ENCODE measurements at regions not wholly inside any gene's neighbourhood (a gene's known extent, or its start where the extent isn't known, plus 50 kb on each side); places are given as distances from the start of the nearest gene placed in this dataset.
"Not testable (repeated sequence)": the region's sequence is repeated elsewhere in the genome, so short reads cannot be mapped to it uniquely, and the experiment has no call there.

DNA sequence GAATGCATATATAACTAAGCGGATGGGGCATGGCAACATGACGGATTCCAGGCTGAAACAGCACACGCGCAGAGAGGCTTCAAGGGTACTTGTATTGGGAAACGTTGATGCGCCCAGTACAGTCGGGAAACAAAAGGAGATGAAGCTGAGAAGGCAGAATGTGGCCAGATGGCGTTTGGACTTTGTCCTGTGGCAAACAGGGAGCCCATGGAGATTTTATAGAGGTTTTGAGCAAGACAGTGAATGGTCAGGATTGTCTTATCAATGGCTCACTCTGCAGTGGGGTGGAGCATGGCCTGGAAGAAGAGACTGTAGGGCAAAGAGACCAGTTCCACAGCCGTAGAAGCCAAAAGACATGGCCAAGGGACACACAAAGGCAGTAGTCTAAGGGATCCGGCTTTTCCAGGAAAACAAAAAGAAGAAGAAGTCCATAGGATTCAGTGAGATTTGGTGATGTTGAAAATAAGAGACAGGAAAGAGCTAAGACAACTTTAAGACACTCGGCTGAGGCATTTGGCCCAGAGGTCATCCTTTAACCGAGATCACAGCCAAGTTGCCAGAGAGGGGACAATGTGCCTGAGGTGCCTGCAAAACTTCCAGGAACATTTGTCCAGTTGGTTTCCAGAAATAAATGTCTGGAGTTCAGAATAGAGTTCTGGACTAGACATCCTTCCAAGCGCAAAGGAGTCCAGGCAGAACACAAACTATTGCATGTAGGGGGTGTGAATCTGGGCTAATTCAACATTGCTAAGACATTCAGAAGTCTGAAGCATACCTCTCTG is 123.0 kb upstream of the RREB1 start:
- intact Hi-C loops (cut with micrococcal nuclease), result no loop called here
- Mint-ChIP-seq H3K9me3 (ENCODE audit: unreplicated experiment) (no peaks in the 10 kb centered on the region), H3K36me3 (ENCODE audit: insufficient read depth, unreplicated experiment) (peaks cover 6% of the 10 kb centered on the region), H3K27ac (ENCODE audit: low read depth, unreplicated experiment) (no peak overlapping the region), H3K4me1 (ENCODE audit: insufficient read depth, unreplicated experiment) (peaks cover 9% of the 10 kb centered on the region), H3K4me3 (ENCODE audit: unreplicated experiment) (no peak overlapping the region), H3K27me3 (ENCODE audit: insufficient read depth, unreplicated experiment) (no peaks in the 10 kb centered on the region)
- no TSS peak for BruUV-seq (replicated peaks)
- CTCF ChIA-PET, result no interaction called here
- POLR2A ChIA-PET, result no interaction called here
- no peak for DNase-seq (ENCODE audit: unreplicated experiment)
- TF ChIP-seq, protein P1, sequence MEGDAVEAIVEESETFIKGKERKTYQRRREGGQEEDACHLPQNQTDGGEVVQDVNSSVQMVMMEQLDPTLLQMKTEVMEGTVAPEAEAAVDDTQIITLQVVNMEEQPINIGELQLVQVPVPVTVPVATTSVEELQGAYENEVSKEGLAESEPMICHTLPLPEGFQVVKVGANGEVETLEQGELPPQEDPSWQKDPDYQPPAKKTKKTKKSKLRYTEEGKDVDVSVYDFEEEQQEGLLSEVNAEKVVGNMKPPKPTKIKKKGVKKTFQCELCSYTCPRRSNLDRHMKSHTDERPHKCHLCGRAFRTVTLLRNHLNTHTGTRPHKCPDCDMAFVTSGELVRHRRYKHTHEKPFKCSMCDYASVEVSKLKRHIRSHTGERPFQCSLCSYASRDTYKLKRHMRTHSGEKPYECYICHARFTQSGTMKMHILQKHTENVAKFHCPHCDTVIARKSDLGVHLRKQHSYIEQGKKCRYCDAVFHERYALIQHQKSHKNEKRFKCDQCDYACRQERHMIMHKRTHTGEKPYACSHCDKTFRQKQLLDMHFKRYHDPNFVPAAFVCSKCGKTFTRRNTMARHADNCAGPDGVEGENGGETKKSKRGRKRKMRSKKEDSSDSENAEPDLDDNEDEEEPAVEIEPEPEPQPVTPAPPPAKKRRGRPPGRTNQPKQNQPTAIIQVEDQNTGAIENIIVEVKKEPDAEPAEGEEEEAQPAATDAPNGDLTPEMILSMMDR (IDR thresholded peaks at IDR 0.05; ENCODE audit: unreplicated experiment), result no peak

DNA sequence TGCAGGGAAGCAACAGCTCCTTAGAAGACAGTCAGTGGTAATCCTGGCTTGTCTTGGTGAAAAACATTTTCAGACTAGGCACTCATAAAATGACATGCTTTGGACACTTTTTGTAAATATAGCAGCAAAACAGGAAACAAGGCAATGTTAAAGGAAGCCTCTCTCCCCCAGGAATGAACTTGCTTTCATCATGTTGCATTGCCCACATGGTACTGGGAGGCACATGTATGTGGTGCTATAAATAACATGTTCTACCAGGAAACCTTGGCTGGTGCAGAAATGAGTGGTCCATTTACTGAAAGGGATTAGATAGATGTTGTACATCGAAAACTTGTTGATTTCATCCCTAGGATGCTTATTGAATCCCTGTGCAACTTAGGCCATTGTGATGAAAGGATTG is 121.4 kb upstream of the RREB1 start:
- no peak overlapping the region for H3K4me3 Mint-ChIP-seq (ENCODE audit: unreplicated experiment)
- no TSS peak for BruUV-seq (replicated peaks)
- H3K4me1 Mint-ChIP-seq (ENCODE audit: insufficient read depth, unreplicated experiment), result peaks cover 9% of the 10 kb centered on the region
- H3K9me3 Mint-ChIP-seq (ENCODE audit: unreplicated experiment), result no peaks in the 10 kb centered on the region
- peaks cover 6% of the 10 kb centered on the region for H3K36me3 Mint-ChIP-seq (ENCODE audit: insufficient read depth, unreplicated experiment)
- no peaks in the 10 kb centered on the region for H3K27me3 Mint-ChIP-seq (ENCODE audit: insufficient read depth, unreplicated experiment)
- H3K27ac Mint-ChIP-seq (ENCODE audit: low read depth, unreplicated experiment), result no peak overlapping the region
- TF ChIP-seq, protein P1 (IDR thresholded peaks at IDR 0.05; ENCODE audit: unreplicated experiment), result no peak
- POLR2A ChIA-PET, result interaction anchor here (0.8 to 0.9 kb wide), 2 partner anchors 43 to 72 kb away, joined by 3 to 4 read pairs; no protein-coding TSS in a partner anchor
- intact Hi-C loops (cut with micrococcal nuclease), result no loop called here
- CTCF ChIA-PET, result no interaction called here
- no peak for DNase-seq (ENCODE audit: unreplicated experiment)

DNA sequence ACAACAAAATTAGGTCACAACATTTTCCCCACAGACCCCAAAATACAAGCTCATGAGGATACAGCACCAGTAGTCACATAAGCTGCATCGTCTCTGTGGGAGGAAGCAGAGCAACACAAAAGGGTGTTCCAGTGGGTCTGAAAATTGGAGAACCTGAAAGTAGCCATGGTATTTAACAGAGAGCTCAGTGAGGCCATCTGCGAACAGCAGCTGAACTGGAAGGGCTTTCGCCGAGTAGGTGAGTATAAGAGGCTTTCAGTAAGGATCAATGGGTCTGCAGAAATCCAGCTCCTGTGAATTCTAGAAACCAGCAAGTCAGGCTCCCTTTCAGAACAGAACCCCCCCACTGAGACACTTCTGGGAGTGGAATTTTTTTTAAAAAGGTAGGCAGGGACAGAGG is 120.0 kb upstream of the RREB1 start:
- BruUV-seq (replicated peaks), result no TSS peak
- Mint-ChIP-seq H3K4me3 (ENCODE audit: unreplicated experiment) (no peak overlapping the region), H3K4me1 (ENCODE audit: insufficient read depth, unreplicated experiment) (no peaks in the 10 kb centered on the region), H3K27ac (ENCODE audit: low read depth, unreplicated experiment) (no peak overlapping the region), H3K27me3 (ENCODE audit: insufficient read depth, unreplicated experiment) (no peaks in the 10 kb centered on the region), H3K9me3 (ENCODE audit: unreplicated experiment) (no peaks in the 10 kb centered on the region), H3K36me3 (ENCODE audit: insufficient read depth, unreplicated experiment) (peaks cover 6% of the 10 kb centered on the region)
- no peak for DNase-seq (ENCODE audit: unreplicated experiment)
- ChIA-PET POLR2A (no interaction called here), CTCF (interaction anchor here (0.6 kb wide), 1 partner anchor 18 kb away, joined by 3 read pairs; no protein-coding TSS in a partner anchor)
- intact Hi-C loops (cut with micrococcal nuclease), result no loop called here
- TF ChIP-seq, protein P1 (IDR thresholded peaks at IDR 0.05; ENCODE audit: unreplicated experiment), result no peak

DNA sequence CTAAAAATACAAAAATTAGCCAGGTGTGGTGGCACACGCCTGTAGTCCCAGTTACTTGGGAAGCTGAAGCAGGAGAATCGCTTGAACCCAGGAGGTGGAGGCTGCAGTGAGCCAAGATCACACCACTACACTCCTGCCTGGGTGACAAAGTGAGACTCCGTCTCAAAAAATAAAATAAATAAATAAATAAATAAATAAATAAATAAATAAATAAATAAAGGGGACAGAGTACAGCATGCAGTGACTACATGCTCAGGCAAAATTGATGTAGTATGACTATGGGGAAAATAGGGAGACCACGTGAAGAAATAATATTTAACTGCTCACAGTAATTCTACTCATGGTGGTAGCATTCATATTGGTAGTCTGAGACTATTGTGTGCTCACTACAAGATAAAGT is 117.7 kb upstream of the RREB1 start:
- H3K9me3 Mint-ChIP-seq (ENCODE audit: unreplicated experiment); intact Hi-C loops (cut with micrococcal nuclease); H3K27ac Mint-ChIP-seq (ENCODE audit: low read depth, unreplicated experiment); H3K4me1 Mint-ChIP-seq (ENCODE audit: insufficient read depth, unreplicated experiment); BruUV-seq (replicated peaks); POLR2A ChIA-PET; DNase-seq (ENCODE audit: unreplicated experiment); CTCF ChIA-PET; H3K4me3 Mint-ChIP-seq (ENCODE audit: unreplicated experiment); H3K36me3 Mint-ChIP-seq (ENCODE audit: insufficient read depth, unreplicated experiment); H3K27me3 Mint-ChIP-seq (ENCODE audit: insufficient read depth, unreplicated experiment): not testable (repeated sequence)

All from MCF 10A (cell line).